A673 (cell line): ENCODE measurements at regions not wholly inside any gene's neighbourhood (a gene's known extent, or its start where the extent isn't known, plus 50 kb on each side); places are given as distances from the start of the nearest gene placed in this dataset.

Experiments
- EZH2 ChIP-seq: fragments of 200-600 bp; sonication (generic); IDR thresholded peaks from 2 replicates; pipeline ENCODE4 v1.6.1; 2017; ENCODE audit warnings: borderline replicate concordance, low read depth, mild to moderate bottlenecking, mixed read lengths, antibody characterized with exemption, low read length; ENCODE audit not compliant: poor library complexity, severe bottlenecking
- TF ChIP-seq, protein P1 (sequence below): fragments of 300-800, 200-600 bp; sonication (generic); conservative IDR thresholded peaks from 2 replicates; pipeline ENCODE4 v1.5.1; 2017; ENCODE audit warnings: low read depth, mild to moderate bottlenecking, antibody characterized with exemption, low read length, moderate library complexity, mixed read lengths

DNA sequence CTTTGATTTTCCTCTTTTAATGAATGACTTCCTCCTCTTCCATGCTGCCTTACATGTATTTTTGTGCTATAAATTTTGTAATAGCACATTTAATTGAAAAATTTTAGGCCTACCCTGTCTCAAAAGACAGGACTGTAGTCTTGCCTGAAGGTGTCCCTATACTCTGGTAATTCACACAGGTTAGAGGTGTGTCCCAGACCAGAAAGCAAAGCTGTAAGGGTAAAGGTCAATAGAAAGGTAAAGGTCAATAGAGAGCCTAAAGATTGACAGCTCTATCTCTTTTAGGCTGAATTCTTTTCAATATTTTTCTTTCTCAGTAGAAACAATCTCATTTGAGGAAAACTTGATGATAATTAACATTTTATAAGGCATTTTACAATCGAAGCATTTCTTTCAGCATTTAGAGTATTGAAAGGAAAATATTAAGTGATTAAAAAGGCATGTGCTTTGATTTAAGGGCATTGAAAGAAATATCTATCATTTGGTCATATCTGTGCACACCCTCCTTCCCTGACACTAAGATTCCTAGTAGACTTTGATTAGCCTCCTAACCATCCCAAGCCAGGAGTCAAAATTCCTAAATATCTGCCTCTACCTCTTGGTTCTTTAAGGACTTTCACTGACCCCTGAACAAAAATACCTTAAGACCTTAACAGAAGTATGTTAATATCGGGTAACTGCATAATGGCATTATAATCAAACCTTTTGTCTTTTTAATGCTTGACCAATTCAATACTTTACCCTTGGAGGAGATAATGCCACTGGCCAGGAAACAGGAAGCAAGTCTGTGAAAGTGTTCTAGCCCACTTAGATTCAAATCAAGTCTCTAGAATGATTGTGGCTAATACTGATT is 161.8 kb upstream of the DTNA start:
- TF ChIP-seq, protein P1, sequence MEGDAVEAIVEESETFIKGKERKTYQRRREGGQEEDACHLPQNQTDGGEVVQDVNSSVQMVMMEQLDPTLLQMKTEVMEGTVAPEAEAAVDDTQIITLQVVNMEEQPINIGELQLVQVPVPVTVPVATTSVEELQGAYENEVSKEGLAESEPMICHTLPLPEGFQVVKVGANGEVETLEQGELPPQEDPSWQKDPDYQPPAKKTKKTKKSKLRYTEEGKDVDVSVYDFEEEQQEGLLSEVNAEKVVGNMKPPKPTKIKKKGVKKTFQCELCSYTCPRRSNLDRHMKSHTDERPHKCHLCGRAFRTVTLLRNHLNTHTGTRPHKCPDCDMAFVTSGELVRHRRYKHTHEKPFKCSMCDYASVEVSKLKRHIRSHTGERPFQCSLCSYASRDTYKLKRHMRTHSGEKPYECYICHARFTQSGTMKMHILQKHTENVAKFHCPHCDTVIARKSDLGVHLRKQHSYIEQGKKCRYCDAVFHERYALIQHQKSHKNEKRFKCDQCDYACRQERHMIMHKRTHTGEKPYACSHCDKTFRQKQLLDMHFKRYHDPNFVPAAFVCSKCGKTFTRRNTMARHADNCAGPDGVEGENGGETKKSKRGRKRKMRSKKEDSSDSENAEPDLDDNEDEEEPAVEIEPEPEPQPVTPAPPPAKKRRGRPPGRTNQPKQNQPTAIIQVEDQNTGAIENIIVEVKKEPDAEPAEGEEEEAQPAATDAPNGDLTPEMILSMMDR, result no peak
- TF ChIP-seq EZH2, result no peak
